ENCODE measurements at regions not wholly inside any gene's neighbourhood (a gene's known extent, or its start where the extent isn't known, plus 50 kb on each side); places are given as distances from the start of the nearest gene placed in this dataset.

GRCh38 chr5:88557131-88557530, 288.5 kb upstream of the TMEM161B start:
- POLR2A ChIA-PET, result no interaction called here
- CTCF ChIA-PET, result no interaction called here
- H3K27me3 Mint-ChIP-seq, result peaks cover 10 to 13% of the 10 kb centered on the region in 2 donors

GRCh38 chr5:88556406-88556805, 287.8 kb upstream of the TMEM161B start:
- Histone ChIP-seq H3K4me1 (ENCODE audit: insufficient read depth, low read length) (no peaks in the 10 kb centered on the region), H3K27me3 (ENCODE audit: insufficient read depth, low read length, poor library complexity, severe bottlenecking) (no peaks in the 10 kb centered on the region), H3K9me3 (ENCODE audit: low read length) (no peaks in the 10 kb centered on the region), H3K4me3 (ENCODE audit: low read length) (no peak overlapping the region), H3K27ac (ENCODE audit: low read depth, low read length) (no peak overlapping the region), H3K36me3 (ENCODE audit: insufficient read depth, low read length) (no peaks in the 10 kb centered on the region)
- no peak overlapping the region for H3K4me3 Mint-ChIP-seq
- no peak for DNase-seq
- H3K9me3 Mint-ChIP-seq, result no peaks in the 10 kb centered on the region
- no peak overlapping the region for H3K27ac Mint-ChIP-seq
- ChIA-PET CTCF (no interaction called here), POLR2A (no interaction called here)
- no peaks in the 10 kb centered on the region for H3K36me3 Mint-ChIP-seq
- H3K27me3 Mint-ChIP-seq, result peaks cover 6 to 13% of the 10 kb centered on the region in 2 donors
- peaks cover 3 to 5% (median 5%) of the 10 kb centered on the region in 3 donors for H3K4me1 Mint-ChIP-seq

More at GRCh38 chr5:88557131-88557530, 288.5 kb upstream of the TMEM161B start:
- no peak overlapping the region for H3K27ac ChIP-seq (ENCODE audit: low read depth, low read length)
- Mint-ChIP-seq H3K27ac (no peak overlapping the region), H3K4me3 (no peak overlapping the region), H3K4me1 (peaks cover 3 to 5% (median 5%) of the 10 kb centered on the region in 3 donors), H3K9me3 (no peaks in the 10 kb centered on the region), H3K36me3 (no peaks in the 10 kb centered on the region)
- no peaks in the 10 kb centered on the region for H3K9me3 ChIP-seq (ENCODE audit: low read length)
- no peaks in the 10 kb centered on the region for H3K36me3 ChIP-seq (ENCODE audit: insufficient read depth, low read length)
- DNase-seq, result no peak
- H3K4me1 ChIP-seq (ENCODE audit: insufficient read depth, low read length), result no peaks in the 10 kb centered on the region
- no peaks in the 10 kb centered on the region for H3K27me3 ChIP-seq (ENCODE audit: insufficient read depth, low read length, poor library complexity, severe bottlenecking)
- no peak overlapping the region for H3K4me3 ChIP-seq (ENCODE audit: low read length)

GRCh38 chr5:88555674-88556073, 287.0 kb upstream of the TMEM161B start:
- ChIA-PET POLR2A (no interaction called here), CTCF (no interaction called here)
- Histone ChIP-seq H3K4me3 (ENCODE audit: low read length) (no peak overlapping the region), H3K27ac (ENCODE audit: low read depth, low read length) (no peak overlapping the region), H3K9me3 (ENCODE audit: low read length) (no peaks in the 10 kb centered on the region), H3K4me1 (ENCODE audit: insufficient read depth, low read length) (no peaks in the 10 kb centered on the region), H3K27me3 (ENCODE audit: insufficient read depth, low read length, poor library complexity, severe bottlenecking) (no peaks in the 10 kb centered on the region), H3K36me3 (ENCODE audit: insufficient read depth, low read length) (no peaks in the 10 kb centered on the region)
- DNase-seq, result no peak
- Mint-ChIP-seq H3K9me3 (no peaks in the 10 kb centered on the region), H3K27ac (no peak overlapping the region), H3K36me3 (no peaks in the 10 kb centered on the region), H3K4me1 (peaks cover 3 to 5% (median 5%) of the 10 kb centered on the region in 3 donors), H3K4me3 (peak overlapping the region in 1 of 7 donors; percentile 3), H3K27me3 (peaks cover 5 to 13% of the 10 kb centered on the region in 2 donors)

GRCh38 chr5:88553986-88554385, 285.3 kb upstream of the TMEM161B start:
- Mint-ChIP-seq H3K4me1 (peaks cover 3 to 5% (median 5%) of the 10 kb centered on the region in 3 donors), H3K27ac (no peak overlapping the region), H3K36me3 (no peaks in the 10 kb centered on the region), H3K9me3 (no peaks in the 10 kb centered on the region), H3K4me3 (no peak overlapping the region), H3K27me3 (peaks cover 5 to 13% of the 10 kb centered on the region in 2 donors)
- no peaks in the 10 kb centered on the region for H3K4me1 ChIP-seq (ENCODE audit: insufficient read depth, low read length)
- ChIA-PET CTCF (no interaction called here), POLR2A (no interaction called here)
- H3K9me3 ChIP-seq (ENCODE audit: low read length), result no peaks in the 10 kb centered on the region
- no peak overlapping the region for H3K4me3 ChIP-seq (ENCODE audit: low read length)
- H3K27ac ChIP-seq (ENCODE audit: low read depth, low read length), result no peak overlapping the region
- no peaks in the 10 kb centered on the region for H3K36me3 ChIP-seq (ENCODE audit: insufficient read depth, low read length)
- no peaks in the 10 kb centered on the region for H3K27me3 ChIP-seq (ENCODE audit: insufficient read depth, low read length, poor library complexity, severe bottlenecking)
- no peak for DNase-seq

- no peaks in the 10 kb centered on the region for H3K4me1 ChIP-seq (ENCODE audit: insufficient read depth, low read length)
- Mint-ChIP-seq H3K4me3 (no peak overlapping the region), H3K36me3 (no peaks in the 10 kb centered on the region), H3K9me3 (no peaks in the 10 kb centered on the region), H3K27me3 (peaks cover 5 to 11% of the 10 kb centered on the region in 2 donors), H3K27ac (no peak overlapping the region), H3K4me1 (peaks cover 3 to 5% (median 5%) of the 10 kb centered on the region in 3 donors)
- no peaks in the 10 kb centered on the region for H3K36me3 ChIP-seq (ENCODE audit: insufficient read depth, low read length)
- H3K4me3 ChIP-seq (ENCODE audit: low read length), result no peak overlapping the region
- no peaks in the 10 kb centered on the region for H3K9me3 ChIP-seq (ENCODE audit: low read length)
- no peak overlapping the region for H3K27ac ChIP-seq (ENCODE audit: low read depth, low read length)
- no peaks in the 10 kb centered on the region for H3K27me3 ChIP-seq (ENCODE audit: insufficient read depth, low read length, poor library complexity, severe bottlenecking)
- ChIA-PET CTCF (no interaction called here), POLR2A (no interaction called here)
- DNase-seq, result no peak
Observed at GRCh38 chr5:88553136-88553875, 284.7 kb upstream of the TMEM161B start.

GRCh38 chr5:88552426-88552825, 283.8 kb upstream of the TMEM161B start:
- Histone ChIP-seq H3K4me3 (ENCODE audit: low read length) (no peak overlapping the region), H3K36me3 (ENCODE audit: insufficient read depth, low read length) (no peaks in the 10 kb centered on the region), H3K9me3 (ENCODE audit: low read length) (no peaks in the 10 kb centered on the region), H3K27ac (ENCODE audit: low read depth, low read length) (no peak overlapping the region), H3K4me1 (ENCODE audit: insufficient read depth, low read length) (no peaks in the 10 kb centered on the region), H3K27me3 (ENCODE audit: insufficient read depth, low read length, poor library complexity, severe bottlenecking) (no peaks in the 10 kb centered on the region)
- no peak for DNase-seq
- Mint-ChIP-seq H3K4me1 (peaks cover 3 to 5% (median 5%) of the 10 kb centered on the region in 3 donors), H3K27me3 (peaks cover 2 to 5% of the 10 kb centered on the region in 2 donors), H3K9me3 (no peaks in the 10 kb centered on the region), H3K27ac (no peak overlapping the region), H3K4me3 (no peak overlapping the region), H3K36me3 (no peaks in the 10 kb centered on the region)
- ChIA-PET CTCF (no interaction called here), POLR2A (no interaction called here)

GRCh38 chr5:88551724-88552345, 283.2 kb upstream of the TMEM161B start:
- H3K36me3 ChIP-seq (ENCODE audit: insufficient read depth, low read length), result no peaks in the 10 kb centered on the region
- DNase-seq, result no peak
- no peak overlapping the region for H3K27ac Mint-ChIP-seq
- ChIA-PET CTCF (no interaction called here), POLR2A (no interaction called here)
- no peak overlapping the region for H3K4me3 Mint-ChIP-seq
- H3K27me3 Mint-ChIP-seq, result peaks cover 0 to 5% of the 10 kb centered on the region in 2 donors
- no peaks in the 10 kb centered on the region for H3K27me3 ChIP-seq (ENCODE audit: insufficient read depth, low read length, poor library complexity, severe bottlenecking)
- no peaks in the 10 kb centered on the region for H3K36me3 Mint-ChIP-seq
- H3K4me1 Mint-ChIP-seq, result peaks cover 3 to 5% (median 5%) of the 10 kb centered on the region in 3 donors
- H3K4me3 ChIP-seq (ENCODE audit: low read length), result no peak overlapping the region
- no peaks in the 10 kb centered on the region for H3K9me3 ChIP-seq (ENCODE audit: low read length)
- no peak overlapping the region for H3K27ac ChIP-seq (ENCODE audit: low read depth, low read length)
- no peaks in the 10 kb centered on the region for H3K4me1 ChIP-seq (ENCODE audit: insufficient read depth, low read length)
- no peaks in the 10 kb centered on the region for H3K9me3 Mint-ChIP-seq

GRCh38 chr5:88550736-88551135, 282.1 kb upstream of the TMEM161B start:
- no peaks in the 10 kb centered on the region for H3K9me3 Mint-ChIP-seq
- no peaks in the 10 kb centered on the region for H3K9me3 ChIP-seq (ENCODE audit: low read length)
- H3K4me3 ChIP-seq (ENCODE audit: low read length), result no peak overlapping the region
- H3K27me3 ChIP-seq (ENCODE audit: insufficient read depth, low read length, poor library complexity, severe bottlenecking), result no peaks in the 10 kb centered on the region
- CTCF ChIA-PET, result no interaction called here
- no peaks in the 10 kb centered on the region for H3K36me3 ChIP-seq (ENCODE audit: insufficient read depth, low read length)
- no peaks in the 10 kb centered on the region for H3K36me3 Mint-ChIP-seq
- no peaks in the 10 kb centered on the region for H3K4me1 ChIP-seq (ENCODE audit: insufficient read depth, low read length)
- H3K27ac ChIP-seq (ENCODE audit: low read depth, low read length), result no peak overlapping the region
- POLR2A ChIA-PET, result no interaction called here
- no peaks in the 10 kb centered on the region for H3K27me3 Mint-ChIP-seq
- no peak overlapping the region for H3K4me3 Mint-ChIP-seq
- H3K27ac Mint-ChIP-seq, result no peak overlapping the region
- DNase-seq, result no peak
- H3K4me1 Mint-ChIP-seq, result peaks cover 2 to 3% (median 3%) of the 10 kb centered on the region in 3 donors

Data from CD8-positive, alpha-beta memory T cell (primary cell).